GM21528 (cell line): ENCODE measurements at regions not wholly inside any gene's neighbourhood (a gene's known extent, or its start where the extent isn't known, plus 50 kb on each side); places are given as distances from the start of the nearest gene placed in this dataset.

ENCODE experiments used
- ATAC-seq: cut with Tn5 transposase; IDR thresholded peaks from one replicate; pipeline ENCODE4 v1.9.1; 2021; ENCODE audit warnings: mild to moderate bottlenecking, moderate library complexity; ENCODE audit not compliant: unreplicated experiment, low FRiP score

DNA sequence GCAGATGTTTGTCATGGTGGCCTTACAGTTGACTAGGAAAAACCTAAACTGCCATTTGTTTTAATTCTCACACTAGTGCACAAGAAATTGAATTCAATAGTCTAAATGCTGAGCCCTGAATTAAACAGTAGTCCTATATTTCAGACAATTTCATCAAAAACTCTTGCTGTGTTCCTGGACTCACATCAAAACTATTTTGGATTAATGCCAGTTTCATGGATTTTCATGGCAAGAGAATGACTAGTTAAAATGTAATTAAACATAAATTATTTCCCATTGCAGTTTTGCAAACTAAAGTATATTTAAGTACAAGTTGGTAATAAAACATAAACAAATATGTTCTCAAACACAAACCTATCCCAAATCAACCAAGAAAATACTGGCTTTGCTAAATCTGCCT, 468.0 kb upstream of the PRICKLE1 start:
- no peak for ATAC-seq

DNA sequence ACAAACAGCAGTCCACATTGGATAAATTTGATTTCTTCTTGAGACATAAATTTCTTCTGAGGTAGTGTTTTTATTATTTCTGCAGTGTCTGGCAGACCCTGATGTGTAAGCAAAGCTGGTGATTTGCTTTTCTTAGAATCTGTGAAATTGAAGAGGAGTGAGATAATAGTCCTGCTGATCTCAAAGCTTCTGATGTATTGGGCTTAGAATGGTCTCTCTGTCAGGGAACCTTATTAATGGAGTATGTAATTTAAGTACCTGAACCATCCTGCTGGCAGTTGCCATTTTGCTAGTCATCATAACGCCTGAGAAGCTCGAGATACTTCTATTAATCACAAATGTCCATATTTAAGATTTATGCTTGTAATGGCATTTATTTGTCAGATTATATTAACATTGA, 464.5 kb upstream of the PRICKLE1 start:
- no peak for ATAC-seq

DNA sequence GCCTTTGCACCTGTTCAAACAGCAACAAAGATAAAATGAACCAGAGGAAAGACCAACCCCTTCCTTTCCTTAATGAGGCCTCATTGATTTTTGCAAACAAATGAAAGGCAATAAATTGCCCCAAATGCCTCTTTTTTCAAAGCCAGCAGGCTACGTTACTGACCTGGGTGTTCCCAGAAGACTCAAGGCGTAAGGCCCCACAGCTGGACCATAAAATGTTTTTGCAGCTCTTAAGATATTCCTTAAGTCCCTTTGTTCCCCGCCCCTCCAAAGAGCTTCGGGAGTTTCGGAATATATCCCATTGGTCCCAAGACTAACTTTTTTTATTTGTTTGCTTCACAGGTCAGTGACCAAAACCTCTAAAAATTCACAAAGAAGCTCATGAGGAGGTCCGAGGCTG, 462.9 kb upstream of the PRICKLE1 start:
- no peak for ATAC-seq

DNA sequence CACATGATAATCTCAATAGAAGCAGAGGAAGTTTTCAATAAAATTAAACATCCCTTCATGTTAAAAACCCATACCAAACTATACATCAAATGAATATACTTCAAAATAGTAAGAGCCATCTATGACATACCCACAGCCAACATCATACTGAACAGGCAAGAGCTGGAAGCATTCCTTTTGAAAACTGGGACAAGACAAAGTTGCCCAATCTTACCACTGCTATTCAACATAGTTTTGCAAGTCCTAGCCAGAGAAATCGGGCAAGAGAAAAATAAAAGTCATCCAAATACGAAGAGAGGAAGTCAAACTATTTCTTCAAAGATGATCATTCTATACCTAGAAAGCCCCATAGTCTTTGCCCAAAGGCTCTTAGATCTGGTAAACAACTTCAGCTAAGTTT, 454.7 kb upstream of the PRICKLE1 start:
- ATAC-seq, result no peak

DNA sequence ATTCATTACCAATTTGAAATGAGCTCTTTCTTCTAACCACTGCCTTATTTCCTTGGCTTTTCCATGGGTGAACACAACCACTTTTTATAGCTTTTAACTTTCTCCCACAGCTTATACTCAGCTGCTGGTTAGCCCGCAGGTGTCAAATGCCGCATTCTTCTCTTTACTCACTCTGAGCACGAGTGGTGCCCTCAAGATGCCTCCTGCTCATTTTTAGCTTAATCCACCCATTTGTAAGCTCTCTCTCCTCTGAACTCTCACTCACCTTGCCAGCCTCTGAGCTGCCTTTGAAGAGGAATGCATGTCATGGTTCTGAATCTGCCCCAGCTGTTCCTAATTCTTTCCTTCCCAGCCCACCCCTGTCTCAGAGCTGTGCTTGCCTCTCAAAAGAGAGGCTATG, 449.4 kb upstream of the PRICKLE1 start:
- no peak for ATAC-seq

DNA sequence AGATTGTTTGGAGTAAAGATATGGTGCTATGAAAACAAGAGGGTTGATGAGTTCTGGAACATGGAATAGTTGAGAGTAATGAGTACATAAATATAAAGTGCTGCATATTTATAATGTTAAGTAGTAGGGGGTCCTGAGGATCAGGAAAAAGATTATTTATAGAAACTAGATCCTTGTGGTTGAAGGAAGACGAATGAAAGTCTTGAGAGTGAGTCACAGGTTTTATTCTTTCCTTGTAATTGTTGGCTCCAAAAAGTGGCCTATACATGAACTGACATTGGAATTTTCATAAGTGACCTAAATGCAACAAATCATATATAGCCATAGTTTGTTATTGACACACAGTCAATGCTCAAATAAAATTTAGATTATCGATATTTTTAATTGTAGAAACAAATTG, 440.4 kb upstream of the PRICKLE1 start:
- no peak for ATAC-seq

DNA sequence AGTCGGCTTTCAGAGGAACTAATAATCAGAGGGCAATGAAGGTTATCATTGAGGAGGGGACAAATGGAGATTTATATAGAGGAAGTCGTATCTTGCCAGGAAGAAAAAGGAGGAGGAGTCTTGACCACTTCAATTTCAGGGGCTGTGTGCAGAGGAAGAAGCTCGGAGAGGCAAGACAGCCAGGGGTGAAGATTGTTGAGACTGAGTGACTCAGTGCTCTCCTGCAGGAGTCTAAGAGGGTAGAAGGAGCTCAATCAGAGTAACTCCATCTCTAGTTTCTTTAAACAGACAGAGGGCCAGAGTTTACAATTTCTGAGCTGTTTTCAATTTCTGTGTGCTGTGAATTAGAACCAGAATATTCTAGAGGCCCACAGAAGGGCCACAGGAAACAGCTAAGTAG, 439.3 kb upstream of the PRICKLE1 start:
- ATAC-seq, result no peak

DNA sequence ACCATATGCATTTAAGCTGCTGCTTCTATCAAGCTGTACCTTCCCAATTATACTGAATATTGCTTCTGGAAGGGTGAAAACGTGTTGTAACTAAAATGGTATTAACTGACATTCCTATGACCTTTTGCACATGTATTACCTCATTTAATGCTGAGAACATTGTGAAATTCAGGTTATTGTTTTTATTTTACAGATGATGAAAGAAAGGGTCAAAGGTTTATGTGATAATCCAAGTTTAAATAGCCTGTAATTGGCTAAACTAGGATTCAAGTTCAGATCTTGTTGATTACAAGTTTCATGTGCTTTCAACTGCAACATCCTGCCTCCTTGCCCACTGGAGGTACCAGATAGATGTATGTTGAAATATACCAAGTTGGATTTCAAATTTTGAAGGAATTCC, 433.3 kb upstream of the PRICKLE1 start:
- ATAC-seq, result no peak

DNA sequence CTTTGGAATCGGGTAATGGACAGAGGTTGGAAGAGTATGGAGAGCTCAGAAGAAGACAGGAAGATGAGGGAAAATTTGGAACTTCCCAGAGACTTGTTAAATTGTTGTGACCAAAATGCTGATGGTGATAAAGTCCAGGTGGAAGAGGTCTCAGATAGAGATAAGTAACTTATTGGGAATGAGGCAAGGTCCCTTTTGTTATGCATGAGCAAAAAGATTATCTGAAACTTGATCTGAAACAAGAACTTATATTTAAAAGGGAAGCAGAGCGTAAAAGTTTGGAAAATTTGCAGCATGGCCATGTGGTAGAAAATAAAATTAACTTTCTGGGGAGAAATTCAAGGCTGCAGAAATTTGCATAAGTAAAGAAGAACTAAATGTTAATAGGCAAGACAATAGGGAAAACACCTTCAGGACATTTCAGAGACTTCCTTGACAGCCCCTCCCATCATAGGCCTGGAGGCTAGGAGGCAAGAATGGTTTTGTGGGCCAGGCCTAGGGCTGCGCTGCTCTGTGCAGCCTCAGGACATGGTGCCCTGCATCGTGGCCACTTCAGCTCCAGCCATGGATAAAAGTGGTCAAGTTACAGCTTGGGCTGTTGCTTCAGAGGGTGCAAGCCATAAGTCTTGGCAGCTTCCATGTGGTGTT, 425.7 kb upstream of the PRICKLE1 start:
- no peak for ATAC-seq

DNA sequence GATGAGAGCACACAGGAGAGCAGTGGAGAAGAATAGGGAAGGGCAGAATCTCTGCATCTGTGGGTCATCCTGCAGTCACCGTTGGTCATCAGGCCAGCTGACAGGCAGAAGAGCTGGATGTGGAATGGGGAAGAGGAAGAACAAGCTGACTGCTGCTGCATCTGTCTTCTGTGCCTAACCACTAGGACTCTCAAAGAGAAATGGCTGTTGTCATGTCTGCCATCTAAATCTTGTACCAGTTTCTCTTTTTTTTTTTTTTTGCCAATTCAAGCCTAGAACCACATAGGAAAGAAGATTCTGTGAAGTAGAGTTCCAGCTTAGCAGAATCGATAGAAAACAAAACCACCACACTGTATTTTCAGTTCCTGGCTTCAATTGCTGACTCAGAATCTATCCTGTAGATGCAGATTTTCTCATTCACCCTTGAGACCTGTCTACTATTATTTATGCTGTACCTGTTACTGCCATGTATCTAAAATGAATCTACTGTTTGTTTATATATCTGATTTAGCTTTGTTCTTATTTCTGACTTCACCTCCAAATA, 421.9 kb upstream of the PRICKLE1 start:
- ATAC-seq, result peak; percentile 90

DNA sequence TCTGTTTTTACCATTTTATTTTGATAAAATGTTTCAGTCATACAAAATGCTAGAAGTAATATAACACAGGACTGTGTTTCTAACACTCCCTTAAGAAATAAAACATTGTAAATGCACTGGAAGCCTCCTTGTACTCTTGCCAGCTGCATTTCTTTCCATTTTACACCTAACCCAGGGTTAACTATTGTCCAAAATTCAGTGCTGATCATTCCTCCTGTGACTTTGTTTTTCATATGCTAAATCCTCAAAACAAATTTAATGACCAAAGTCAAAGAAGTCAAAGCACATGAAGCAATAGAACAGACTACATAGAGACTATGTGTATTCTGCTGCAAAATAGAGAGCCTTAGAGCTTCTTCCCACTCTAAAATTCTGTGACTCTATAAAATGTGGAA, 420.3 kb upstream of the PRICKLE1 start:
- ATAC-seq, result no peak

DNA sequence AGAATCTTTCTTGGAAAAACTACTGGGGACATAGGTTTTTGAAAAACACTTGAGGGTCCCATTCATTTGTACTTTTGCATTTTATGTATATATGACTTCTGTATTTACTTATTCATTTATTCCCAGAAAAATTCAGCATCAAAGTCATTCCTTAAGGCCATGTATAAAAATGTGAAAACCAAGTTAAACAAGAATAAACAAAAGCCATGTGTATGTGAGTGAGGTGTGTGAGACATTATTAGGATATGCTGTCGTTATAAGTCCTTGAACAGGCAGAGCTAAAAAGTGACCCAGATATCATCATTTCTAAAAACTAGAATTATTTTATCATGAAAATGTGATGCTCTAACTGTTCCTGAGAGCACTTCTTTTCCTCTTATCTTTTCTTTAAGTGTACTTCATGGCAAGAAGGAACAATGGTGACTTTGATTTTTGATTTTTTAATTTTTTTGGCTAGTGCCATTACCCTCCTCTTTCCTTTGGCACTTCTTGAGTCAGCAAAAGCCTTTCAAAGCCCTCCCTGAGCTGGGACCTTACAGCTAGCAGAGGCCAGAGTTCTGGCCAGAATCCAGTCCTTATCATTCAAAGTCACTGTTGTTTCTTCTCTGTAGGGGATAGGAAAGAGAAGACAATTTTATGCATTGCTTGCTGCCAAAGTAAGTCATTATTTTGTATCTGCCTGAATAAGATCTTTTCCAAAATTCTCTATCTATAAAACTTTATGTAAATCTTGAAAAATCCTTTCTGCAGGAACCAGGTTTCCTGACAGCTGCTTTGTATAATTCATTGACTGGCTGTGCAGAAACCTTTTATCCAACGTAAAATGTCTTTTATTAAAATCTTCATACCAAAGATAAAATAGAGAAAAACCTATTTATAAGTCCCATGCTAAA, 419.7 kb upstream of the PRICKLE1 start:
- ATAC-seq, result no peak

DNA sequence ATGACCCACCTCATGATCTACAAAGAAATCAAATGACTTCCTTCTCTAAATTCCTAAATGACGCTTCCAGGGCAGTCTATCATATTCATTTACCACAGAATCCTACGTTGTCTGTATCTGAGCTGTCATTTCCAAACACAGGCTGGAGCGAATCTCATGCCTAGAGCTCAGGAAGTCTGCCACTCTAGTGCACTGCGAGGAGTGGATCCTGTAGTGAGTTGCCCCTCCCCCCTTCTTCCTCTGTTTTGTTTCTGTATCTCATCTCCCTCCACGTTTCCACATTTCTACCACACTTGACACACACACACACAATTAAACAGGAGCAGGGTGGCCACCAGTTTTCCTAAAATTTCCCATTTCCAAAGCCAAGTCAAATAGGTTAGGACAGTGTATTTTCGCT, 415.4 kb upstream of the PRICKLE1 start:
- ATAC-seq, result no peak

DNA sequence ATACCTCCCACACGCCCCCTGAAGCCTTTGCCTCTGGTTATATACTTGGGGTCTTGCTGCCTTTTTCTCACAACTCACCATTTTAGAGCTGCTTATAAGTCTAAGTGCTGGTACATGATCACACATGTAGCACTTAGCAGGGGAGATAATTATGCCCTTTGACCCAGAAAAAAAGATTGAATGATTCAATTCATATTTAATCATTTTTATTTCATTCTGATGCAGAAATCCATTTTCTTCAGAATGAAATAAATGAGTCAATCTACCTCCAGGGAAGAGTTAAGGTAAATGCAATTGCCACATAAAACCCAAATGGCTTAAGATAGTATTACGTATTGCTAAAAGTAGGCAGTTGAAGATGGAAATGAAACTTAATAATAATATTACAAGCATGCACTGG, 414.6 kb upstream of the PRICKLE1 start:
- ATAC-seq, result no peak

DNA sequence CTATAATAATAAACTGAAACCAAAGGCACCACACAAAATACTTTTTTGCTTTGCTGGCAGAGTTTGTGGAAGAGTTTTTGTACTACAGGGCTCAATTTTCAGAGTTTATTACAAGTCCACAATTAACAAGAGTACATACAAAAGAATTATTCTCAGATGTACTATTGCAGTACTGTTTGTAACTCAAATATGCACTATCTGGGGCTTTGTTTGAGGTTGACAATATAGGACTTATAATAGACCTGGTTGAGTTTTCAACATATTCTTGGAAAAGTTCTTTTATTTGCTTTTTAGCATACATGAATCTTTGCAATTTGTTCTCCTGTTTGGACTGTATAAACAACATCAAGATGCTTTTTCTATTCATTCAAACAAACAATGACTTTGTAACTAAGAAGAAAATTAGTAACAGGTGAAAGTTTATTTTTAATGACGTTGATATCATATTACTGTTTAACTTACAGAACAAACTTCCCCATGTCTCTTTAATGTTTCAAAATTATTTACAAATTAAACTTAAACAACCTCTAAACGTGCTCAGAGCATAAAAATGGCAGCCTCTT, 407.4 kb upstream of the PRICKLE1 start:
- ATAC-seq, result no peak

DNA sequence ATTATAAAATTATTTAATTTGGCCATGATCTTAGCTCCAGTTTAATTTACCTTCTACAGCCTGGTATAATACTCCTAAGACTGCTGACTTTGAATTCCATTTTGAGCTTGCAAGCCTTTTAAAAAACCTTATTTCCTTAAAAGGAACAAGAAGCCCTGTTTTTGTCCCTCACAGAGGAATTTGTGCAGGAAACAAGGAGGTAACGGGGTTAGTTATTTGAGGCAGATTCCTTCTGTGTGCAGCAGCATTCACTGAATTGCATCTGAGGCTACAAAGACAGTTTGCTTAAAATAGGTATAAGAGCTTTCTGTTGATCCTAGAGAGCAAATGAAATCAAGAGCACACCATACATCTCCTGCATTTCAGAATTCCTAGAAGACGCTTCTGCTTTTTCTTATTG, 403.3 kb upstream of the PRICKLE1 start:
- no peak for ATAC-seq

DNA sequence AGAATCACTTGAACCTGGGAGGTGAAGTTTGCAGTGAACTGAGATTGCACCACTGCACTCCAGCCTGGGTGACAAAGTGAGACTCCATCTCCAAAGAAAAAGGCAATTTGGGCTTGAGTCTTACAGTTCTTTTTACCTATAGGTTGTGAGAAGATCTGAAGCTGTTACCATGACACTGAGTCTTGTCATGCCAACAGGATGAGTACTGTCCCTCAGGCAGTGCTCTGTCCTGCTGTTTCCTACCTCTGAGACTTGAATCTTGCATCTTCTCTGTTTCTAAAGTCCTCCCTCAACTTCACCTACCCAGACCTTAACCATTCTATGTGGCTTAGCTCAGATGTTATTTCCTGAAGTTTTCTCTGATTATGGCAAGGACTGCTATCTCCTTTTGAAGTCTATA, 400.8 kb upstream of the PRICKLE1 start:
- no peak for ATAC-seq

DNA sequence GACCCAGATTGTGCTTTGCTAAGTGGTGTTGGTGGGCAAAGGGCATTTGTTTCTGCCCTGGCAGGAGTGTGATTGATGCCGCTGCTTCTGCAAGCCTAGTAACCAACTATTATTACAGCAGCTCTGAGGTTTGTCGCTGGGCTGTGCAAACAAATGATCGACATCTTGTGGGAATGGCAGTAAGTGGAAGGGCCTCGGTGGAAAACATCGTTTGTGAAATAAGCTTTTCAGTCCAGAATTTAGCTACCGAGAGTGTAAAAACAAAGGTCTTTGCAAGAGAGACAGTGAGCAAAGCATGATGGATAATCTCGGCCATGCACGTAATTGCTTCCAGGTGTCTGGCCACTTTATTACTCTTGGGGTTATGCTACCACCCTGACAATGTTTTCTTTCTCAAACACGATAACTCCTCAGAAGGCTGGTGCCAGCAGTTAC, 397.7 kb upstream of the PRICKLE1 start:
- ATAC-seq, result no peak

DNA sequence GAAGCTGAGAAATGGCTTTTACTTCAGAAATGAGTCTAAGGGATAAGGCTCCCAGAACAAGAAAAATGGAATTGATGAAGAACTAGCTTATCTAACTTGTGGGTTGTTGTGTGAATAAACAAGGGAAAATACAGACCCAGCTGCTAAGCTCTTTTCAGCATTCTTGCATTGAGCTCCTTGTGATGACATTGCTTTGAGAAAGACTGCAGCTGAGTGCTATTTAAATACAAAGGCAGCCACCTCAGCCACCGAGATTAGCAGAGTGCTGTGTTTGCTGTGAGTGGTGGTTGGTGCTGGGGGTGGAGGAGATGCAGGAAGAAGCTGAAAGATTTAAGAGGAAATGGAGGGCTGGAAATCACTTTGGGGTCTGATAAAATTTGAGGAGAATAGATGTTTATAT, 396.0 kb upstream of the PRICKLE1 start:
- no peak for ATAC-seq

DNA sequence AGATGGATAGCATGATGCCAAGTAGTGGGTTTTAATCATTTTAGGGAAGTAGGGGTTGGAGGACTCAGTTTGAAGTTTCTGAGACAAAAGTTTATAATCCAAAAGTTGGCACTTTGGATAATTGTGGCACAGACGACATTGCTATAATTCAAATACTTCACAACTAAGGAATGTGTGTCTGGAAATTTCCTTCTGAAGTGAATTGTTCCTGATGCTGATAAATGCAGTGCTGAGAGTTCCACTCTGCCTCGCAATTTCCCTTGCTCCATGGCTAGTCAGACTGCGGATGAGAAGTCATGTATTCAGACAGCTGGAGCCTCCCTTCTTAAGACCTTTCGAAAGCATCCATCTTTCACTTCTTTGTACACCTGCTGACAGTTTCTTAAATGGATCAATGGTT, 393.3 kb upstream of the PRICKLE1 start:
- ATAC-seq, result no peak

DNA sequence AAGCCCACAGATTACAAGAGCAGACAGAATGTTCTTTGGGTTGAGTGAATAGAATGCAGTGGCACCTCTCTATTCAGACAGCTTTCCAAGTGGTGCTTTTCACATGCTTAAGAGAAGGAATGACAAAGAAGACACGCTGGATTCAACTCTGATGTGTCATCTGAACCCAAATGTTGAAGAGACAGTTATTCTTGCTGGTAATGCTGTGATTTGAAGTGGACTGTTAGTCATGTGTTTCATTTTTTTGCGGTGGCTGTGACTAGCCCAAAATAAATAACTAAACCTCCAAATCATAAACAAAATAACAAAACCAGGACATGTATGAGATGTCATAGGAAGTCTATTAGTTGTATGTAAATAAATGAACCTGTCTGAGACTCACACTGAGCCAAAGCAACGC, 391.8 kb upstream of the PRICKLE1 start:
- no peak for ATAC-seq

DNA sequence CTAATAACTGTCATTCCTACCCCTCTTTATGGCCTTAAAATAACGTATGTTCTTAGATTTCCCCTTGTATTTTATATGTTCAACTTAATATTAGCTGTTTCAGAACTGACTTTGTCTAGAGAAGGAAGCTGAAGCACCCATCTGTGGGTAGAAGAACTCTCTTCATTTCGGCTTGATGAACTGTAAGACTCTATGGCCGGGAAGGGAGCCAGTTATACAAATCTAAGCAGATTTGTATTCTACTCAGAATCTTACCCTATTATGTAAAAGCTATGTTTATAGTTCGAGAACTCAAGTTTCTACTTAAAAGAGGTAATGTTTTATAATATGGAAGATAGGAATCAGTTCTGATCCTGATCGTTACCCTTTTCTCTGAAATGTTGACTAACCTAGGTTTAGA, 390.9 kb upstream of the PRICKLE1 start:
- no peak for ATAC-seq
